Suppressor macrophage treated with lipopolysaccharide for 4 hours (primary cell): ENCODE measurements at regions not wholly inside any gene's neighbourhood (a gene's known extent, or its start where the extent isn't known, plus 50 kb on each side); places are given as distances from the start of the nearest gene placed in this dataset.
"Not testable (repeated sequence)": the region's sequence is repeated elsewhere in the genome, so short reads cannot be mapped to it uniquely, and the experiment has no call there.

Experiments
- DNase-seq: peaks from one replicate; pipeline ENCODE4 v3.0.0-alpha.2; 2020

DNA sequence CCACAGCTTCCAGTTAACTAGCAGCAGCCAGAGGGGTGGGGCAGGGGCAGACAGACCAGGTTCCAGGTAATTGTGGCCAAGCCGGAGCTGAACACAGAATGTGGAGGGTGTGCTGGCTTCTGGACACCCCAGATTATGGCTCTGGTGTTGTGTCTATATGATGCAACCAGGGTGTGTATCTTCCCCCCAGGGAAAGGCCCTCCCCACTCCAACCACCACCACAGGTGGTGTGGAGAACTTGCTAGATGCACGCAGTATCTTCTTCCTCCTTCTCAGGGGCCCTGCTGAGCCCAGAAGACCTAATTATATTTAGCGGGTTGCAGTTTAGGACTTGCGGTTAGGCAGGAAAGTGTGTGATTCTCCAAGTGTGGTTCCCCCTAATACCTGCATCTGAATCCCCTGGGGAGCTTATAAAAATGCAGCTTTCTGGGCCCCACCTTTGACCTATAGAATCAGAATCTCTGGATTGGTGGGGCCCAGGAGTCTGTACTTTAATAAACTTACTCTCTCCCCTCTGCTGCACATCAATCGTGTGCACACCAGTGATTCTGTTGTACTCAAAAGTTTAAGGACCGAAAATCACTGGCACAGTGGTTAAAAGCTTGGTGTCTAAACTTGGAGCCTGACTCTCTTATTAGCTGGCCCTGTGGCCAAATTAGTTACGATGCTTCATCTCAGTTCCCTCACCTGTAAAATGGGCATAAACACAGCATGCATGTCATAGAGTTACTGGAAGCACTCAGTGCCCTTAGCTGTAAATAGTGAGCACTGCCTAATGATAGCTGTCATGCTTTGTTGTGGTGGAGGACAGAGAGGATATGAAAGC lies 379.1 kb upstream of the PROK2 start:
- no peak for DNase-seq

DNA sequence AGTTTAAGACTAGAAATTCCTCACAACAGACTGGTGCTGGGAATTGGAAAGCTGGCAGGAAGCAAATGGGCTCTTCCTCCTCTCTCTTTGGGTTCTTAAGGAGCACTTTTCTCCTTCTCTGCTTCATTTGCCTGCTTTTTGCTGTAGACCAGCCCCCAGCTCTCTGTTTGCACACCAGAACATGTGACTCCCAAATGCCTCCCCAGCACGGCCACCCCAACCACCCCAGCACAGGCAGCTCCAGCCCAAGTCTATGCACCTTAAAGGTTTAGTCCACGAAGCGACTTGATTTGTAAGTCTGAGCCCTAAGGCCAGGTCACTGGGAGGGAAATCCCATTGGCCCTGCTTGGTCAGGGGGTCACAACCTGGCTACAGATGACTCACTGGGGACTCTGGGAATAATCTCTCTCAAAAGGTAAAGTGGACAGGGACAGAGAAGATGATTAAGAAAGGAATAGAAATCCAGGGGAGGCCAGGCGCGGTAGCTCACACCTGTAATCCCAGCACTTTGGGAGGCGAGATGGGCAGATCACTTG lies 377.8 kb upstream of the PROK2 start:
- no peak for DNase-seq

DNA sequence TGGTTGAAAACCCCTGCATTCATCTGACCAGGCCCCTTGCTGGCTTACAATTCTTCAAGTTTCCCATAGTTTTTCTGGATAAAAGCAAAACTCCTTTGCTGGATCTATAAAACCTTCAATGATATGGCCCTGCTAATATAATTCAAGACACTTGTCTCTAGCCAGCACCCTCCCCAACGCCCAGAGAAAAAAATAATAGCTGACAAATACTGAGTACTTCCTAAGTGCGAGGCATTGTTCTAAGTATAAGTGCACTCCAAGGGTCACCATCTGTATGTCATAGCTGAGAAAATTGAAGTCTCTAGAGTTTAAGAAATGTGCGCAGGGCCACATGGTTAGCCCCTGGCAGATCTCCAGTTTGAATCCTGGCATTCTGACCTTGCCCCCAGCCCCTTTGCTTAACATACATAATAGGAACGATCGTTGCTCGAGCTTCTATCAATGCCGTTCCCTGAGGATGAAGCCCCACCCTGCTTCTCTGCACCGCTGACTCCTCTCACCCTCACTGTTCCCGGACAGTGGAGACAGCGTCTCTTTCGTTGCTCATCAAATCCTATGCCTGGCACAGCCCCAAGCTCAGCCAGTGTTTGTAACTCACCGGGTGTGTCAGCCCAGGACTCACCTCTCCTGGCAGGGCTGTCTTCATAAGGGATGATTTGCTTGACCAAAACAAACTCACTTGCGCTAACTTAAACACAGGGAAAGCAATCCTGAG lies 377.1 kb upstream of the PROK2 start:
- no peak for DNase-seq

DNA sequence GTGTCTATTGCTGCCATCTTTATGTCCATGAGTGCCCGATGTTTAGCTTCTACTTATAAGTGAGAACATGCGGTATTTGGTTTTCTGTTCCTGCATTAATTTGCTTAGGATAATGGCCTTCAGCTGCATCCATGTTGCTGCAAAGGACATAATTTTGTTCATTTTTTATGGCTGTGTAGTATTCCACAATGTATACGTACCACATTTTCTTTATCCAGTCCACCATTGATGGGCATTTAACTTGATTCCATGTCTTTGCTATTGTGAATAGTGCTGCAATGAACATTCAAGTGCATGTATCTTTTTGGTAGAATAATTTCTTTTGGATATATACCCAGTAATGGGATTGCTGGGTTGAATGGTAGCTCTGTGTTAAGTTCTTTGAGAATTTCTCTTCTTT lies 376.3 kb upstream of the PROK2 start:
- not testable (repeated sequence) for DNase-seq

DNA sequence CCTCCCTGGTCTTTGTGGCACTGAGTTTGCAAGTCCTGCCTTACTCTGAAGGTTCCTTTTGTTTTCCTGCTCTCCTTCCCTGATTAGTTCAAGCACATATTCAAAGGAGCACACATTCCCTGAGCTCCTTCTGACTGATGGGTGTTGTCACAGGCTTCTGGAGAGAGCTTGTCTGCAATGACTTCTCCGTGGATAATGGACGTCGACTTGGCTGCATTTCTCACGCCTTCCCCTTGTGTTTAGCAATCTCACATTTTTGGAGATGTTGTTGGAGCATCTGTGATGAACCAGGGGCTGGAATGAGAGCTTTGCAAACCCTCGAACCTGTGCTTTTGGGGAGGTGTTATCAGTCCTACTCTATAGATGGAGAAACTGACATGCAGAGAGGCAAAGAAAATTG lies 375.4 kb upstream of the PROK2 start:
- DNase-seq = no peak

DNA sequence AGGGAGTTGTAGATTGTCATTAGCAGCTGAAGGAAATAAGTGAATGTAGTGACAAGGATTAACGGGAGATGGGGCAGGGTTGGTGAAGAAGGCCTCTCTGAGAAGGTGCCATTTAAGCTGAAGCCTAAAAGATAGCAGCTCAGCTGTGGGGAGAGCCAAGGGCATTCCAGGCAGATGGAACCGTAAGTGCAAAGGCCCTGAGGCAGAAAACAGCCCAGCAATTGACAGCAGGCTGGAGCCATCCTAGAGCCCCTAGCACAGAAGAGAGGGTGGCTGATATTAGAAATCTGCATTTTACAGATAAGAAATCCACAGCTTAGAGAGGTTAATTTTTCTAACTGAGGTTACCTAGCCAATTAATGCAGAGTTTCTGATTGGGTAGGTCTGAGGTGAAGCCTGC lies 374.5 kb upstream of the PROK2 start:
- DNase-seq = no peak

DNA sequence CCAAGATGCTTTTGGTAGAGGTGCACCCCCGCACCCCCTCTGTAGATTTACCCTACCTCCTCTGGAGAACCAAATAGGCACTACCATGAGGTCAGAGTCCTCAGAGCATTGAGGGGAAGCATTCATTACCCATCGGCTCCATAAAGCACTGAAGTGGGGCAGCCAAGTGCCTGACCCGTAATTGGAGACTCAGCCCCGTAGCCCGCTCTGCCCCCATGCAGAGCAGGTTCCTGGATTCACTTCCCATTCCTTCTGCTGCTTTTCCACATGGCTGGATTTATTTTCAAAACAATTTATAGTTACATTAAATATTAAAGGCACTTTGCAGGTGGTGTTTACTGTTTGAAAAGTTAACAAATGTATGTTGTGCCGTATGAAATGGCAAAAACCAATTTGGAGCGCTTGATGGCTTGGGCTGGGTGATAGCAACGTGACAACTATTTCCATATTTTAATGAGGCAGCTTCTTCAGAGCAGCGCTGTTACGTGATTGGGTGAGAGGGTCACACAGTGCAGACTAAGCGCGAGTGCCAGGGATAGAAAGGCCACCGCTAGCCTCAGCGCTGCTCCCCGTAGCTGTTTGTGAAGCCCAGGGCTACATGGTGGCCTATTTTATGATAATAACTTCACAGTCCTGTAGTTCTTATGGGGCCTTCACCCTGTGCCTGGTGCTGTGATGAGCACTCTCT lies 373.8 kb upstream of the PROK2 start:
- DNase-seq = no peak

DNA sequence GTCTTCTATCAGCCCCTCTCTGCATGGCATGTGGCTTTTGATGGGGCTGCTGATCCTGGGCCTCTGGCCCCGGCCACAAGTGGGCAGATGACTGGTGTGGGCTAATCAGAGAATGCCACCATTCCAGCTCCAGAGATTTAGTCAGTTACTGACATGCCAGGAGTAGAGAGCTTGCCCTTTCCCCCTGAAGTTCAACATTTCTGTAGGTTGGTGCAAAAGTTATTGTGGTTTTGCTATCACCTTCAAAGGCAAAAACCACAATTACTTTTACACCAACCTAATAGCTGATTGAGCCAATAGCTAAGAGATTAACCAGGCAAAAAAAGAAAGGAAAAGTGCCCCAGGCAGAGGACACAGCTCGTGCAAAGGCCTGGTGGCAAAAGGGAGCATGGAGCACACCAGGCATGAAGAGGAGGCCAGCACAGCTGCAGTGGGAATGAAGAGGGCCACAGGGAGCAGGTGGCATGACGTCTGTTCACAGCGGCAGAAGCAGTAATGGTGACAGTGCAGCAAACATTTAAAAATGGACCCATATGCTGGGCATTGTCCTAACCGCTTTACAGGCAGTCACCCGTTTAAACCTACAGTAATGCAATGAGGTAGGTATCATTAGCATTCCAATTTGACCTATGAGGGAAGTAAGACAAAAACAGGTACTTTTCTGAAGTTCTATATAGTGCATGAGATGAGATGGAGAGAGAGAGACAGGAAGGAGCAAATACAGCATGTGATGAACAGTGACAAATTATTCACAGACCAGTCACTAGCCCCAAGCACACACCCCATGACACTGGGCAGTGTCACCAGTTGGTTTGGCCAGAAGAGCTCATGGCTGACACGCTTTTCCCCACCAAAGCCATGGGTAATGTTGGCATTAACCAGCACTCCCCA lies 373.0 kb upstream of the PROK2 start:
- DNase-seq = no peak

DNA sequence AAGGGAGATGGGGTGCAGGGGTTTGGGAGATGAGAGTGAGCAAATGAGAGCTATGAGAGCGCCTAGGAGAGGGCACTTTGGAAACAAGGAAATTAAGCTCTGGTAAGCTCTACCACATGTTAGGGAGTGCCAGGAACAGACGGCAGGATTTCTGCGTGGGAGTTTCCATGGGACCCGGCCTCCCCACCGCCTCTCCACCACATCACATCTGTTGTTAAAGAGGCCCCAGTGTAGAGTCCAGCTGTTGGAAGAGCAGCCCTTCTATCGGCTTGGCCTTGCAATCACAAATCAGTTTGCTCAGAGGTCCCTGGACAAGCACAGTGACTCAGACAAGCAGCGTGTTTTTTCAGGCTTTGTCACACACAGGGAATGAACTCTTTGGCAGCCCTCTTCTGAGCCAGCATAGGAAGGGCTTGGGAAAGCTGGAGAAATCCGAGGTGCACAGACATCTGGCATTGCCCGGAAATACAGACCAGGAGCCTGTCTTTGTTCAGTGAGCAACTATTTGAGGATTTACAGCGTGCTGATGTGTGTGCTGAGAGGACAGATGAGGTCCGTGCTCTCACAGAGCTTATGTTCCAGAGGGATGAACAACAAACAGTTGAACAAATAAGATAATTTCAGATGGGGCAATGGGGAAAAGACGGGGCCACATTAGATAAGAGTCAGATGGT lies 370.6 kb upstream of the PROK2 start:
- no peak for DNase-seq

DNA sequence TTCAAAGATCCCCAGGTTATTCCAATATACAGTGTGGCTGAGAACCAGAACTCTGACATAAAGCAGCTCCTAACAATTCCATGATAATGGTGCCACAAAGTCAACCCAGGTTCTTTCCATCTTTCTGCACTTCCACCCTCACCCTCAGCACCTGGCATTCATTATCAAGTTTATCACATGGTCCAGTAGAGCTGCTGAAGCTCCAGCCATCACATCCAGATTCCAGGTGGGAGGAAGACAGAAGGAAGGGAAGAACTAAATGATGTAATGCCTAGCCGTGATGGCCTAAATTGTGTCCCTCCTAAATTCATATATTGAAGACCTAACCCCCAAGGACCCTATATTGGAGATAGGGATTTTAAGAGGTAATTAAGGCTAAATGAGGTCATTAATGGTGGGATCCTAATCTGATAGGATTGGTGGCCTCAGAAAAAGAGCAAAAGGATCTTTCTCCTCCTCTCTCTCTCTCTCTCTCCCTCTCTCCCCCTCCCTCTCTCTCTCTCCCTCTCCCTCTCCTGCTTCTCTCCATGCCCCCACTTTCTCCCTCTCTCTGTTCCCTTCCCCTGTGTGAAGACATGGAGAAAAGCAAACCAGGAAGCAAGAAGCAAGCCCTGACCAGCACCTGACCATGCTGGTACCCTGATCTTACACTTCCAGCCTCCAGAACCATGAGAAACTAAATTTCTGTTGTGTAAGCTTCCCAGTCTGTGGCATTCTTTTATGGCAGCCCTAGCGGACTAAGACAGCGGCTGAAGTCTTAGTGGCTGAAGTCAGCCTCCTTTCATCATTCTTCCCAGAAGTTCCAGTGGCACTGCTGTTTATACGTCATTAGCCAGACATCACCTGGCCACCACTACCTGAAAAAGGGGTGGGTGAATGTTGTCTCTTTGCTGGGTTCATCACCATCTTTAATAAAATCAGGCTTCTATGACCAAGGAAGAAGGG lies 369.7 kb upstream of the PROK2 start:
- DNase-seq = no peak

DNA sequence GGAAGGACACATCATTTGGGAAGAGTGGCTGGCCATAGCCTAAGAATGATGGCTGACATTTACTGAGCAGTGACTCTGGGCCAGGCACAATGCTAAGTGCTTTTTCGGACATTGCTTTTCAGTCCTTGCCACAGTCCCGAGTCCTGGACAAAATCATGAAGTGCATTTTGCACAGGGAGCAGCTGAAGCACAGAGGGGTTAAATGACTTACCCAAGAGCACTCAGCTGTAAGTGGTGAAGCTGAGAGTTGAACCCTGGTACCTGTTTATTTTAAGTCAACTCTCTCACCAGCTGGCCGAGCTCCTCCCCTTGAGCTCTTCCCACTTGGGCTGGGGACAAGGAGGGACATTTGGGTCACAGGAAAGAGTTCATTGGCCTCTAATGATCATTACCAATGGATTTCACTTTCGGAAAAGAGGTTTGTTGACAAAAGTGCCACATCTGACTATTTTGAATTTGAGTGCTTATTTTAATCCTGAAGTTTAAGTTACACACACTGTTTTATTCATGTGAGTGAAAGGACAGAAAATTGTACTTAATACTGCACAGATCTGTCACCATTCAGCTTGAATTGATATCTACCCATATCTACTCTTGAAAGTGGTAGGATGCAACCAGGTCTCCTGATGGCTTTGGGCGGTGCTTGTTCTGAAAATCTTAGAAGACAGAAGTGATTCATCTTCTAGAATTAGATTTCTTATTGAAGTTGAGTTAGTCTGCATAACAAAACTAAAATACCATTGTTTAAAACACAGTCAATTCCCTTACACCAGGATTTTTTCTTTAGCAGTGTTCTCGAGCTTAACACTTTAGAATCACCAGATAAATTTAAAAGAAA lies 368.7 kb upstream of the PROK2 start:
- no peak for DNase-seq

DNA sequence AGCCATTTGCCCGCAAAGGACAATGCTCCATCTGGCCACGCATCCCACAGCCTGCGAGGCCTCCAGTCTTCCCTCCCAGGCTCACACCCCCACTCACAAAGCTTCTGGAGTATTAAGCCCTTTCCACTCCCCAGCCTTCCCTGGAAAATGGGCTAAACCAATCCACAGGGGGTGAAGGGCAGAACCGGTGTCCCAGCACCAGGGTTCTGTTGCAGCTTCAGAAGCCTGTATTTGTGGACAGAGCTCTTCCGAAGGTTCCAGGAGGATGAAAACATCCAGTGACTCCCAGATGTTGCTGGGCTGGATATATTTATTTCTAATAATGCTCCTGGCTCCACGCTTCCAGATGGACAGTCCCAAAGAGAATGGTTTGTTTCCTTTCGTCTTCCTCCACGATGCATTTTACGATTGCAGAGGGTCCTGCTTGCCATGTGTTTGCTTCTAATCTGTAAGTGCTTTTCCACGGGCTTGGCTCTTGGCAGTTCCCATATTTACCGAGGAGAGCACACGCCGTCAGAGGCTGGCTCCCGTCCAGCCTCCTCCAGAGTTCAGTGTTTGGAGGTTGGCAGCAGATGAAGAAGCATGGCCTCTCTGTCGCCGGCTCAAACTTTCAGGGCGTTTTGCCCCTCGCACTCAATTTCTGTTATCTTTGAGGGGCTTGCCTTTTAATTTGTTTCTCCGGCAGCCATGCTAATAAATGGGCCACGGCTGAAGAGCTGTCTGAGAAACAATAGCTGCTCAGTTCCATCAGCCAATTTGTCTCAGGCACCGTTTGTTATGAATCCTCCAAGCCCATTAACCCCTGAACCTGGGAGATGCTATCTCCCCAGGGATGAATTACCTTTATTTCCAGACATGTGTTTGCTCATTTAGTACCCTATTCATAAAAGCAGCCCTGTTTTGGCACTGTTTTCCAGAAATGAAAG lies 367.9 kb upstream of the PROK2 start:
- DNase-seq = peak; percentile 21

DNA sequence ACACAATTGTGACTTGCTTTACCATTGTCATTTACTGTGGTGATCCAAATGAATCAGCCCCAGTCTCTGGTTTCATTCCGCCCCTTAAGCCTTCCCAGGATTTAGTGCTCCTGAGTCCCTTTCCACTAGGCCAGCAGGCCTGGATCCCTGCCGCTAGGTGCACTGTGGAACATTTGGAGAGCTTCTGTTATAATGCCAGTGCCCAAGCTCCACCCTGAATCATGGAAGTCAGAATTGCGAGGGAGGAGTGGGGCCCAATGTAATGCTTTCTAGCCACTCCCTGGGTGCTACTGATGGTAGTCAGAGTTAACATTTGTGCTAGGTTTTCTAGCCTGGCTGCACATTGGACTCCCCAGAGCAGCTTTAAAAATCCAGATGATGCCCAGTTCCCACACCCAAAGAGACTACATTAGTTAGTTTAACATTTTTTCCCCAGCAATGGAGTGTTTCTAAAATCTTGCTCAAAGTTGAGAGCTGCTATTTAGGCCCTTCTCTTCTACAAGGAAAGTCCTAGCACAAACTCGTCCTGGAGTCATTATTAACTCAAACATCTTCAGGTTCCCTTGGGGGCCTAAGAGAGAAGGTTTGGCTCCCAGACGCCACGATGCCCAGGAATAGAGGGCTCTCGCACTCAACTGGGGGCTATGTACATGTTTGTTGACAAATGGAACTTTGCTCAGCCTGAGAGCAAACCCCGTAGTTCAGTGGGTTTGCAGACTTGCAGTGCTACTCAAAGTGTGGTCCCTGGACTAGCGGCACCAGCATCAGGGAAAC lies 366.7 kb upstream of the PROK2 start:
- no peak for DNase-seq

DNA sequence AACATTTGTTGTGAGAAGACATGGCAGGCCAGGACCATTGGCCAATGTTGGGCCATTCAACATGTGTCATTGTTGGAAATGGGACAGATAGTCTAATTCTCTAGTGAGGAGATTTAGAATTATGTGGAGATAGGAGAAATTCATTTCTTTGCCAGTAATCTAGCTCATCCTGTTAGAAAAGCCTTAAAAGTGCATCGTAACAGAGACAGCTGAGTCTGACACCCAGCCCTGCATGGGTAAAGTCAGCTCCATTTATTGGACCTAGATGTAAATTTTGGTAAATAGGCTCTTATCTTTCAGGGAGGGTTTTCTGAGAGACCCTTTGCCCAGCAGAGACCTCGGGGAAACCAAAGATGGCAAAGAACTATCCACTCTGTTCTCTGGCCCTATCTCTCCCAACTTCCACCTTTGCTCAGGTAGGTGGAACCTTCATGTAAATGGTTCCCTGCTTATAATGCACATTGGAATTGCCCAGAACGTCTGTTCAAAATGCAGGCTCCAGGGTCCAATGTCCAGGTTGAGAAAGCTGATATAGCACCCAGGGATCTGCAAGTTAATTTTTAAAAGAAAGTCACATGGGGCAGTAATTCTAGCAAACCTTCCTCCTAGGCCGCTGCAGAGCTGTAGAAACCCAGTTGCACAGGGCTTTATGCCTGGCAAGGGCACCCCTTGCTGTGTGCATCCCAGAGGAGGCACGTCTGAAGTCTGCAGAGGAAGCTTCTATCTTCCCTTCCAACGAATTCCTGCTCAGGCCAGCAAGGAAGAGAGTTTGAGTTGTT lies 365.9 kb upstream of the PROK2 start:
- no peak for DNase-seq

DNA sequence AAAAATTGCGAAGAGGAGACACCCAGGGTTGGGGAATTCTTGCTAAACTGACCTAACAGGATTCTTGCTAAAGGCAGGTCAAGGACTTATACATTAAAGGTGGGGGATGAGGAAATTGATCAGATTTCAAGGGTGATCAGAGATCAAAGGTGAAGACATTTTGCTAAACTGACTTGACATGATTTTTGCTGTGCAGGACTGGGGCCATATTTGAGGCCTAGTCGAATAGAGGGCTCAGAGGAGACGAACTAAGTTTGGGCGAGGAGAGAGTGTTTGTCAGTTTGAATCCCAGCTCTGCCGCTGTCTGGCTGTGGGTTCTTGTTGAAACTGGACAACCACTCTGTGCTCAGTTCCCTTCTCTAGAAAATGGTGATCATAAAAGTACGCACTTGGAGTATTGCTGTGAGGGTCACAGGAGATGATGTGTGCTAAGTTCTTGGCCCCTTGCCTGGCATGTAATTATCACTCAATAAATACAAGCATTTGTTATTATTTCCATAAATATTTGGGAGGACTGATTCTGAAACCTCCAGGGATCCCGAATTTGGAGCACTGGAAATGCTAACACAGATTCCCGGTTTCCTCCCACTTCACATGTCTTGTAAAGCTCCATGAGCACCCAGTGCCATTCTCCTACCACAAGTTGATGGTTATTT lies 364.8 kb upstream of the PROK2 start:
- no peak for DNase-seq

DNA sequence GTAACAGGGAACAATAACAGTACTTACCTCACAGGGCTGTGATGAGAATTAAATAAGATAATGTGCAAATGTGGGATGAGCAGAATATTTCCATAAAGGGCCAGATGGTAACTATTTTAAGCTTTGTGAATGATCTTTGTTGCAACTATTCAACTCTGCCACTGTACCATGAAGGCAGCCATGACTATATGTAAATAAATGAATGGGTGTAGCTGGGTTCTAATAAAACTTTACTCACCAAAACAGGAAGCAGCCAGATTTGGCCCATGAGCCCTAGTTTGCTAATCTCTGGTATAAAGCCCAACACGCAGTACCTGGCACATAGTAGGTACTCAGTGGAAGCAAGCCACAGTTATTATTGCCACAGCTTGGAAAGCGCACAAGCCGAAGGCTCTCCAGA lies 362.7 kb upstream of the PROK2 start:
- DNase-seq = no peak
